ENCODE measurements at regions not wholly inside any gene's neighbourhood (a gene's known extent, or its start where the extent isn't known, plus 50 kb on each side); places are given as distances from the start of the nearest gene placed in this dataset.

DNA sequence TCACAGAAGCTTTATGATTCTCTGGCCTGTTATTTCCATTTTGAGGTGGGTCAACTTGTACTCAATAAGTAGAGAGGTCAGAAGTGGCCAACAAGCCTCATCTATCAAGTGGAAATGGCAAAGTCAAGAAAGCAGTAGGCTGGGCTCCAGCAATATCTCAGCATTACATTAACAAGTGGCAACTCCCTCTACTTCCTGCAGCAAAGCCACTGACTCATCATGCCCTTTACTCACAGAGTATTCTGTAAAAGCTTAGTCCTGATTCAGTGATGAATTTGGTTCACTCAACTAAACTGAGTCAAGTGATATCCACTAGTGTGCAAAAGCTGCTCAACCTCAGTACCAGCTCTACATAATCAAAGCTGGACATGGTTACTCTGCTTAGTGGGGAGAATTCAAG, 954.6 kb downstream of the EPHA3 start:
- Histone ChIP-seq H3K4me3 (ENCODE audit: low read length) (no peak overlapping the region), H3K9me2 (ENCODE audit: insufficient read depth, low read length) (no peaks in the 10 kb centered on the region), H3K4me2 (ENCODE audit: low read length) (no peak overlapping the region), H2AFZ (ENCODE audit: low read depth, low read length) (no peak overlapping the region), H3K79me2 (replicated peaks; ENCODE audit: insufficient read depth, low read length) (no peaks in the 10 kb centered on the region), H4K20me1 (ENCODE audit: insufficient read depth) (no peaks in the 10 kb centered on the region), H3K9ac (ENCODE audit: low read length) (no peak overlapping the region), H3F3A (ENCODE audit: insufficient read depth, low read length, poor library complexity, severe bottlenecking) (no peaks in the 10 kb centered on the region), H3K27ac (ENCODE audit: low read length) (no peak overlapping the region), H3K36me3 (ENCODE audit: insufficient read depth, low read length) (no peaks in the 10 kb centered on the region), H3K9me3 (ENCODE audit: low read length) (no peaks in the 10 kb centered on the region), H3K27me3 (ENCODE audit: insufficient read depth, low read depth, low read length) (no peaks in the 10 kb centered on the region)
- TF ChIP-seq POLR2AphosphoS5 (IDR thresholded peaks at IDR 0.05) (no peak), TAF1 (IDR thresholded peaks at IDR 0.05; ENCODE audit: low read depth) (no peak), EZH2 (IDR thresholded peaks at IDR 0.05; ENCODE audit: borderline replicate concordance, insufficient read depth, low read length, poor library complexity, severe bottlenecking) (no peak), SMC3 (conservative IDR thresholded peaks at IDR 0.05; ENCODE audit: poor library complexity) (no peak), MXI1 (conservative IDR thresholded peaks at IDR 0.05; ENCODE audit: poor library complexity, severe bottlenecking) (no peak), EP300 (conservative IDR thresholded peaks at IDR 0.05; ENCODE audit: poor library complexity, severe bottlenecking) (no peak), RAD21 (conservative IDR thresholded peaks at IDR 0.05) (no peak)
- TF ChIP-seq, protein P1, sequence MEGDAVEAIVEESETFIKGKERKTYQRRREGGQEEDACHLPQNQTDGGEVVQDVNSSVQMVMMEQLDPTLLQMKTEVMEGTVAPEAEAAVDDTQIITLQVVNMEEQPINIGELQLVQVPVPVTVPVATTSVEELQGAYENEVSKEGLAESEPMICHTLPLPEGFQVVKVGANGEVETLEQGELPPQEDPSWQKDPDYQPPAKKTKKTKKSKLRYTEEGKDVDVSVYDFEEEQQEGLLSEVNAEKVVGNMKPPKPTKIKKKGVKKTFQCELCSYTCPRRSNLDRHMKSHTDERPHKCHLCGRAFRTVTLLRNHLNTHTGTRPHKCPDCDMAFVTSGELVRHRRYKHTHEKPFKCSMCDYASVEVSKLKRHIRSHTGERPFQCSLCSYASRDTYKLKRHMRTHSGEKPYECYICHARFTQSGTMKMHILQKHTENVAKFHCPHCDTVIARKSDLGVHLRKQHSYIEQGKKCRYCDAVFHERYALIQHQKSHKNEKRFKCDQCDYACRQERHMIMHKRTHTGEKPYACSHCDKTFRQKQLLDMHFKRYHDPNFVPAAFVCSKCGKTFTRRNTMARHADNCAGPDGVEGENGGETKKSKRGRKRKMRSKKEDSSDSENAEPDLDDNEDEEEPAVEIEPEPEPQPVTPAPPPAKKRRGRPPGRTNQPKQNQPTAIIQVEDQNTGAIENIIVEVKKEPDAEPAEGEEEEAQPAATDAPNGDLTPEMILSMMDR (IDR thresholded peaks at IDR 0.05; ENCODE audit: poor library complexity, severe bottlenecking), result no peak
- TF ChIP-seq, protein P2, sequence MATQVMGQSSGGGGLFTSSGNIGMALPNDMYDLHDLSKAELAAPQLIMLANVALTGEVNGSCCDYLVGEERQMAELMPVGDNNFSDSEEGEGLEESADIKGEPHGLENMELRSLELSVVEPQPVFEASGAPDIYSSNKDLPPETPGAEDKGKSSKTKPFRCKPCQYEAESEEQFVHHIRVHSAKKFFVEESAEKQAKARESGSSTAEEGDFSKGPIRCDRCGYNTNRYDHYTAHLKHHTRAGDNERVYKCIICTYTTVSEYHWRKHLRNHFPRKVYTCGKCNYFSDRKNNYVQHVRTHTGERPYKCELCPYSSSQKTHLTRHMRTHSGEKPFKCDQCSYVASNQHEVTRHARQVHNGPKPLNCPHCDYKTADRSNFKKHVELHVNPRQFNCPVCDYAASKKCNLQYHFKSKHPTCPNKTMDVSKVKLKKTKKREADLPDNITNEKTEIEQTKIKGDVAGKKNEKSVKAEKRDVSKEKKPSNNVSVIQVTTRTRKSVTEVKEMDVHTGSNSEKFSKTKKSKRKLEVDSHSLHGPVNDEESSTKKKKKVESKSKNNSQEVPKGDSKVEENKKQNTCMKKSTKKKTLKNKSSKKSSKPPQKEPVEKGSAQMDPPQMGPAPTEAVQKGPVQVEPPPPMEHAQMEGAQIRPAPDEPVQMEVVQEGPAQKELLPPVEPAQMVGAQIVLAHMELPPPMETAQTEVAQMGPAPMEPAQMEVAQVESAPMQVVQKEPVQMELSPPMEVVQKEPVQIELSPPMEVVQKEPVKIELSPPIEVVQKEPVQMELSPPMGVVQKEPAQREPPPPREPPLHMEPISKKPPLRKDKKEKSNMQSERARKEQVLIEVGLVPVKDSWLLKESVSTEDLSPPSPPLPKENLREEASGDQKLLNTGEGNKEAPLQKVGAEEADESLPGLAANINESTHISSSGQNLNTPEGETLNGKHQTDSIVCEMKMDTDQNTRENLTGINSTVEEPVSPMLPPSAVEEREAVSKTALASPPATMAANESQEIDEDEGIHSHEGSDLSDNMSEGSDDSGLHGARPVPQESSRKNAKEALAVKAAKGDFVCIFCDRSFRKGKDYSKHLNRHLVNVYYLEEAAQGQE (IDR thresholded peaks at IDR 0.05; ENCODE audit: borderline replicate concordance), result no peak

DNA sequence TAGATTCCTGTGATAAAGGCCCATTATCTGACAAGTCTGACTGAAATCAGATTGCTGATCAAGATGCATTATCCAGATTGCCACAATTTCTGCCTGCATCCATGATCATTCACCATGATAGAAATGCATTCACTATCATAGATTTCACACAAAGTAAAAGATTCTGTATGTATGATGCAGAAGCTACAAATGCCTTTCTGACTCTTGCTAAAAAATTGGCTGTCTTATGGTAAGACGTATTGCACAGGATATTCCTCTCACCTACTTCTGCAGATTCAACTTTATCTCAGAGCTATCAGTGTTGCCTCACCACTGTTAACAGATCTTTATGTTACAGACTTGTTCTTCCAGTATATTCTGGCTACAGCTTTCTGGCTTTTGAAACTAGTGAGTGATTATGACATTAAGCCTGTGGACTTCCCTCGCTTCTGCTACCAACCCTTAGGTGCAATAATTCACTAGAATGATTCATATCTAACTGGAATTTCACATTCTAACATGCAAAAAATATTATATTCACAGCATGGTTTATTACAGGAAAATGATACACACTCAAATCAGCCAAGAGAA, 955.3 kb downstream of the EPHA3 start:
- Histone ChIP-seq H3K27me3 (ENCODE audit: insufficient read depth, low read depth, low read length) (no peaks in the 10 kb centered on the region), H3K9me3 (ENCODE audit: low read length) (no peaks in the 10 kb centered on the region), H3K4me2 (ENCODE audit: low read length) (no peak overlapping the region), H2AFZ (ENCODE audit: low read depth, low read length) (no peak overlapping the region), H3K36me3 (ENCODE audit: insufficient read depth, low read length) (no peaks in the 10 kb centered on the region), H3K4me3 (ENCODE audit: low read length) (no peak overlapping the region), H4K20me1 (ENCODE audit: insufficient read depth) (no peaks in the 10 kb centered on the region), H3K79me2 (replicated peaks; ENCODE audit: insufficient read depth, low read length) (no peaks in the 10 kb centered on the region), H3F3A (ENCODE audit: insufficient read depth, low read length, poor library complexity, severe bottlenecking) (no peaks in the 10 kb centered on the region), H3K9me2 (ENCODE audit: insufficient read depth, low read length) (no peaks in the 10 kb centered on the region), H3K9ac (ENCODE audit: low read length) (no peak overlapping the region), H3K27ac (ENCODE audit: low read length) (no peak overlapping the region)
- no peak for TF ChIP-seq SMC3 (conservative IDR thresholded peaks at IDR 0.05; ENCODE audit: poor library complexity)
- TF ChIP-seq, protein P2 (IDR thresholded peaks at IDR 0.05; ENCODE audit: borderline replicate concordance), result no peak
- TF ChIP-seq EZH2 (IDR thresholded peaks at IDR 0.05; ENCODE audit: borderline replicate concordance, insufficient read depth, low read length, poor library complexity, severe bottlenecking), result no peak
- TF ChIP-seq TAF1 (IDR thresholded peaks at IDR 0.05; ENCODE audit: low read depth), result no peak
- no peak for TF ChIP-seq POLR2AphosphoS5 (IDR thresholded peaks at IDR 0.05)
- no peak for TF ChIP-seq EP300 (conservative IDR thresholded peaks at IDR 0.05; ENCODE audit: poor library complexity, severe bottlenecking)
- no peak for TF ChIP-seq RAD21 (conservative IDR thresholded peaks at IDR 0.05)
- TF ChIP-seq, protein P1 (IDR thresholded peaks at IDR 0.05; ENCODE audit: poor library complexity, severe bottlenecking), result no peak
- TF ChIP-seq MXI1 (conservative IDR thresholded peaks at IDR 0.05; ENCODE audit: poor library complexity, severe bottlenecking), result no peak
